ENCODE measurements at regions not wholly inside any gene's neighbourhood (a gene's known extent, or its start where the extent isn't known, plus 50 kb on each side); places are given as distances from the start of the nearest gene placed in this dataset.
"Not testable (repeated sequence)": the region's sequence is repeated elsewhere in the genome, so short reads cannot be mapped to it uniquely, and the experiment has no call there.

GRCh38 chr19:14328406-14328805 is 52.8 kb upstream of the ADGRE5 start:
- no peak for DNase-seq (ENCODE audit: low spot score)

GRCh38 chr19:14327061-14327460 is 54.2 kb upstream of the ADGRE5 start:
- not testable (repeated sequence) for DNase-seq (ENCODE audit: low spot score)

- no peak for DNase-seq (ENCODE audit: low spot score)
These were observed 55.4 kb upstream of the ADGRE5 start for GRCh38 chr19:14325863-14326262.

GRCh38 chr19:14325134-14325533 is 56.1 kb upstream of the ADGRE5 start:
- DNase-seq (ENCODE audit: low spot score) = no peak

- DNase-seq (ENCODE audit: low spot score) = no peak
These were observed 58.3 kb upstream of the ADGRE5 start for GRCh38 chr19:14322889-14323463.

GRCh38 chr19:14320253-14320652 is 61.0 kb upstream of the ADGRE5 start:
- no peak for DNase-seq (ENCODE audit: low spot score)

- DNase-seq (ENCODE audit: low spot score) = not testable (repeated sequence)
These were observed 61.5 kb upstream of the ADGRE5 start for GRCh38 chr19:14319720-14320119.

GRCh38 chr19:14318873-14319272 is 62.4 kb upstream of the ADGRE5 start:
- no peak for DNase-seq (ENCODE audit: low spot score)

- no peak for DNase-seq (ENCODE audit: low spot score)
These were observed 64.1 kb upstream of the ADGRE5 start for GRCh38 chr19:14317157-14317556.

GRCh38 chr19:14315433-14315832 is 65.8 kb upstream of the ADGRE5 start:
- no peak for DNase-seq (ENCODE audit: low spot score)

GRCh38 chr19:14310055-14310454 is 71.2 kb upstream of the ADGRE5 start:
- no peak for DNase-seq (ENCODE audit: low spot score)

- no peak for DNase-seq (ENCODE audit: low spot score)
These were observed 75.5 kb upstream of the ADGRE5 start for GRCh38 chr19:14305706-14306105.

- DNase-seq (ENCODE audit: low spot score) = no peak
These were observed 80.1 kb upstream of the ADGRE5 start for GRCh38 chr19:14301150-14301549.

GRCh38 chr19:14300303-14300702 is 80.9 kb upstream of the ADGRE5 start:
- DNase-seq (ENCODE audit: low spot score) = no peak

- DNase-seq (ENCODE audit: low spot score) = not testable (repeated sequence)
These were observed 81.9 kb upstream of the ADGRE5 start for GRCh38 chr19:14299224-14299827.

- DNase-seq (ENCODE audit: low spot score) = not testable (repeated sequence)
These were observed 83.2 kb upstream of the ADGRE5 start for GRCh38 chr19:14297883-14298576.

- DNase-seq (ENCODE audit: low spot score) = not testable (repeated sequence)
These were observed 86.3 kb upstream of the ADGRE5 start for GRCh38 chr19:14294974-14295373.

- not testable (repeated sequence) for DNase-seq (ENCODE audit: low spot score)
These were observed 87.5 kb upstream of the ADGRE5 start for GRCh38 chr19:14293816-14294170.

GRCh38 chr19:14293101-14293815 is 87.3 kb upstream of the ADGRL1 start:
- not testable (repeated sequence) for DNase-seq (ENCODE audit: low spot score)

GRCh38 chr19:14289810-14290209 is 83.8 kb upstream of the ADGRL1 start:
- not testable (repeated sequence) for DNase-seq (ENCODE audit: low spot score)

GRCh38 chr19:14287837-14288236 is 81.9 kb upstream of the ADGRL1 start:
- DNase-seq (ENCODE audit: low spot score) = not testable (repeated sequence)

- DNase-seq (ENCODE audit: low spot score) = not testable (repeated sequence)
These were observed 80.6 kb upstream of the ADGRL1 start for GRCh38 chr19:14286594-14286993.

GRCh38 chr19:14285726-14286125 is 79.8 kb upstream of the ADGRL1 start:
- not testable (repeated sequence) for DNase-seq (ENCODE audit: low spot score)
